ENCODE measurements at regions not wholly inside any gene's neighbourhood (a gene's known extent, or its start where the extent isn't known, plus 50 kb on each side); places are given as distances from the start of the nearest gene placed in this dataset.

- in situ Hi-C loops (cut with MboI; ENCODE audit: low sequenced_read_pairs) = no loop called here
Measured at GRCh38 chr6:137933696-137934095, 66.6 kb downstream of the TNFAIP3 start.

- in situ Hi-C loops (cut with MboI; ENCODE audit: low sequenced_read_pairs) = no loop called here
Measured at GRCh38 chr6:137936798-137937197, 69.7 kb downstream of the TNFAIP3 start.

GRCh38 chr6:137937834-137938233 lies 70.8 kb downstream of the TNFAIP3 start:
- in situ Hi-C loops (cut with MboI; ENCODE audit: low sequenced_read_pairs) = no loop called here

DNA sequence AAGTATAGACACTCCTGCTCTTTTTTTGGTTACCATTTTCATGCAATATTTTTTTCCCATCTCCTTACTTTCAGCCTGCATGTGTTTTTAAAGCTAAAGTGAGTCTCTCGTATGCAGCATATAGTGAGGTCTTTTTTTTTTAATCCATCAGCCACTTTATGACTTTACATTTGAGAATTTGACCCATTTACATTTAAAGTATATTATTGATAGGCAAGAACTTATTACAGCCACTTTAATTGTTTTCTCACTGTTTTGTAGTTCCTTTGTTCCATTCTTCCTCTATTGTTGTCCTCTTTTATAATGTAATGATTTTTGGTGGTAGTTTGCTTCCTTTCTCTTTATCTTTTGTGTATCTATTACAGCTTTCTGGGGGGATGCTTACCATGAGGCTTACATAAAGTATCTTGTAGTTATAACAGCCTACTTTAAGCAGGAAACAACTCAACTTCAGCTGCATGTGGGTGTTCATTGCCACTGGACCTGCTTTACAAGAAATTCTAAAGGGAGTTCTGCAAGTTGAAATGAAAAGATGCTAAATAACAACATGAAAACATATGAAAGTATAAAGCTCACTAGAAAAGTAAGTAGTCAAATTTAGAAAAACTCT lies 71.8 kb downstream of the TNFAIP3 start:
- in situ Hi-C loops (cut with MboI; ENCODE audit: low sequenced_read_pairs) = no loop called here

- in situ Hi-C loops (cut with MboI; ENCODE audit: low sequenced_read_pairs) = loop anchor here (5.0 kb wide), 1 partner anchor 235 kb away; no protein-coding TSS in a partner anchor
Measured at GRCh38 chr6:137941995-137942394, 74.9 kb downstream of the TNFAIP3 start.

GRCh38 chr6:137942736-137943135 lies 75.7 kb downstream of the TNFAIP3 start:
- in situ Hi-C loops (cut with MboI; ENCODE audit: low sequenced_read_pairs) = loop anchor here (5.0 kb wide), 1 partner anchor 235 kb away; no protein-coding TSS in a partner anchor

- in situ Hi-C loops (cut with MboI; ENCODE audit: low sequenced_read_pairs) = loop anchor here (5.0 kb wide), 1 partner anchor 237 kb away; no protein-coding TSS in a partner anchor
Measured at GRCh38 chr6:137944381-137944780, 77.3 kb downstream of the TNFAIP3 start.

- in situ Hi-C loops (cut with MboI; ENCODE audit: low sequenced_read_pairs) = loop anchor here (5.0 kb wide), 1 partner anchor 238 kb away; no protein-coding TSS in a partner anchor
Measured at GRCh38 chr6:137944793-137945498, 77.9 kb downstream of the TNFAIP3 start.

- in situ Hi-C loops (cut with MboI; ENCODE audit: low sequenced_read_pairs) = no loop called here
Measured at GRCh38 chr6:137949686-137950390, 82.8 kb downstream of the TNFAIP3 start.

- in situ Hi-C loops (cut with MboI; ENCODE audit: low sequenced_read_pairs) = no loop called here
Measured at GRCh38 chr6:137950581-137950980, 83.5 kb downstream of the TNFAIP3 start.

DNA sequence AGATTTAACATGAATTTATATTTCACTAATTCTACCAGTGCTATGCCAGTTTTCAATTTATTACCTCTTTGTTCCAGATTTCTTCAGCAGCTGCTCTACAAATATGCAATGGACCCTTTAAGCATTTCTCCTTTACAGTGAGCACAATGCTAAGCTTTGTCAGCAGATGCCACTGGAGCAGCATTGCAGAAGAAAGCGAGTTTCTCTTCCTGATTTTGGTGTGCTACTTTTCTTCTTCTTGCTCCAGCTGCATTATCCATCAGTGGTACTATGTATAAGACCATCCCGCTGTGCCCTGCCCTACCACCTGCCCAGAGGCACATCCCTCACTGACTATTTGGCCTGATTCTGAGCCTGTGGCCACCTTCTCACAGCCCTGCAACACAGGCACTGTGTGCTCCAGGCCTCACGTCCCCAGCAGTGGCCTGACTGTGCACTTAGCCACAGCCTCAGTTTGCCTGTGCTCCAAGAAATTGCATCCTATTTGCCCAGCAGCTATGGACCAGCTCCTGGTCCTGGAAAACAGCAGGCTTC lies 84.1 kb downstream of the TNFAIP3 start:
- in situ Hi-C loops (cut with MboI; ENCODE audit: low sequenced_read_pairs) = no loop called here

DNA sequence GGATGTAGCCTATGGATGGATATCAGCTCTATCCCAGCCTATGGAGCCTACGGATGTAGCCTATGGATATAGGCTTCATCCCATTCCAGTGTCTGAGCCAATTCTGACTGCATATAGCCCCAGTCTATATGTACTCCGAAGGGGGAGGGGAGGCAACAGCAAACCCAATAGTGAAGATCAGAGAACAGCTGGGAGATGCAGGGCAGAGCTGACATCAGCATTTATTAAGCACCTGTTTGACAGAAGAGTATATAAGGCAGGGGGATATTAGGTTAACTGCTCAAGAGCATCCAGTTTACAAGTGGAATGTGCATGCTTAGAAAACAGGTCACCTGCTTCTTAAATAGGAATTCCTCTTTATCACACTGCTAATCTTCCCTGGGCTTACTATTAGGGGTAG lies 85.2 kb downstream of the TNFAIP3 start:
- in situ Hi-C loops (cut with MboI; ENCODE audit: low sequenced_read_pairs) = no loop called here

GRCh38 chr6:137953761-137954160 lies 86.7 kb downstream of the TNFAIP3 start:
- in situ Hi-C loops (cut with MboI; ENCODE audit: low sequenced_read_pairs) = no loop called here

DNA sequence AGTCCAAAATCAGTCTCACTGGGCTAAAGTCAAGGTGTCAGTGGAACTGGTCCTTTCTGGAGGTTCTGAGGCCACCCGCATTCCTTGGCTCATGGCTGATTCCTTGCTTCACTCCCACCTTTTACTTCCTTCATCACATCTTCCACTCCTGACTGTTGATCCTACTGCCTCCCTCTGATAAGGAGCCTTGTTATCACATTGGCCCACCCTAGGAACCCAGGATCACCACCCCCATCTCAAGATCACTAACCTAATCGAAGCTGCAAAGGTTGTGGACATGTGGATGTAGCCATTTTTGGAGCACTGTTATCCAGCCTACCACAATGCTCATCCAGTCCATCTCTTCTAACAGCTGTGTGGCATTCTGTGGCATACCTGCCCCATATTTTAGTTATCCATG lies 87.2 kb downstream of the TNFAIP3 start:
- in situ Hi-C loops (cut with MboI; ENCODE audit: low sequenced_read_pairs) = no loop called here

GRCh38 chr6:137956098-137956488 lies 89.0 kb downstream of the TNFAIP3 start:
- in situ Hi-C loops (cut with MboI; ENCODE audit: low sequenced_read_pairs) = no loop called here

GRCh38 chr6:137957471-137957870 lies 90.4 kb downstream of the TNFAIP3 start:
- in situ Hi-C loops (cut with MboI; ENCODE audit: low sequenced_read_pairs) = no loop called here

- in situ Hi-C loops (cut with MboI; ENCODE audit: low sequenced_read_pairs) = no loop called here
Measured at GRCh38 chr6:137958811-137959565, 91.9 kb downstream of the TNFAIP3 start.

GRCh38 chr6:137962725-137963124 lies 95.7 kb downstream of the TNFAIP3 start:
- in situ Hi-C loops (cut with MboI; ENCODE audit: low sequenced_read_pairs) = no loop called here

DNA sequence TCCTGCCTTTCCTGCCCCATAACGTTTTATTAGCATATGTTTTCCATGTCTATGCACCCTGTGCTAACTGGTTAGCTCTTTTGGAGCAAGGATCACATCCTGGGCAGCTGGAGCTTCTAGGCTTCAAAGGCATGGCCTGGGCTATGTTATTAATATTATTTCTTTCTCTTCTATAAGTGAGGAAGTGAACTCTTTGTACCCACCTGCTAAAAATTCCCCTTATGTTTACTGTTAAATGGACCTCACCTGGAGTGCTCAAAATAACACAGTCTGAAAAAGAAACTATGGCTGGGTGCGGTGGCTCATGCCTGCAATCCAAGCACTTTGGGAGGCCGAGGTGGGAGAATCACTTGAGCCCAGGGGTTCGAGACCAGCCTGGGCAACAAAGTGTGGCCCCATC lies 97.8 kb downstream of the TNFAIP3 start:
- in situ Hi-C loops (cut with MboI; ENCODE audit: low sequenced_read_pairs) = no loop called here

- in situ Hi-C loops (cut with MboI; ENCODE audit: low sequenced_read_pairs) = no loop called here
Measured at GRCh38 chr6:137967689-137968454, 100.8 kb downstream of the TNFAIP3 start.
